ENCODE measurements at regions not wholly inside any gene's neighbourhood (a gene's known extent, or its start where the extent isn't known, plus 50 kb on each side); places are given as distances from the start of the nearest gene placed in this dataset.

DNA sequence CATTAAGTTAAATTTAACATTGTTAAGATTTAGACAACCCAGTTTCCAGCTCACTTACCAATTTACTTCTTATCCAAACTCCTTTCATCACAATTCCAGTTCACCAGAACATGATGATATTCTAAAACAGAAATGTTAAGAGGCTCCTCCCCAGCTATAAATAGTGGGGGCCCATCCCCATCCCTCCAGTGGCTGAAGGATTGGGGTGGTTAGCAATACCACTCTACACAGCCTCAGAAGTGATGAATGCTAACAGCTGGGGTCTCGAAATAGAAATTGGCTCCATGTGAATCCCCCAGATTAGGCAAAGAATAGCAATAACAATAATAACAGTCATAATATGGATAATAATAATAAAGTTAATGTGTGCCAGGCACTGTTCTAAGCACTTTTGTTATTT lies 97.9 kb upstream of the NCAM1 start:
- Histone ChIP-seq H4K91ac (replicated peaks; ENCODE audit: insufficient read length, low read length) (no peak overlapping the region), H3K14ac (ENCODE audit: insufficient read length) (no peak overlapping the region), H3K4ac (replicated peaks; ENCODE audit: insufficient read length, low read depth, low read length) (no peak overlapping the region), H3K4me2 (ENCODE audit: insufficient read depth in 1 of 2, low read depth in 2 of 2, low read length in 2 of 2) (no peak overlapping the region), H4K20me1 (replicated peaks in 1 of 2; ENCODE audit: control insufficient read depth in 1 of 2, insufficient read depth in 2 of 2, low read length in 2 of 2) (no peaks in the 10 kb centered on the region), H3K23ac (ENCODE audit: insufficient read length) (no peak overlapping the region), H3K23me2 (ENCODE audit: low read depth, low read length) (no peaks in the 10 kb centered on the region), H2BK120ac (replicated peaks; ENCODE audit: low read depth, low read length) (no peak overlapping the region), H3K79me2 (ENCODE audit: control insufficient read depth in 1 of 2, insufficient read depth in 2 of 2, low read length in 2 of 2) (no peaks in the 10 kb centered on the region), H3K4me1 (replicated peaks in 1 of 4; ENCODE audit: control insufficient read depth in 3 of 4, insufficient read depth in 4 of 4, low read length in 3 of 4) (no peaks in the 10 kb centered on the region), H3K36me3 (ENCODE audit: control insufficient read depth in 2 of 4, insufficient read depth in 4 of 4, low read length in 3 of 4) (no peaks in the 10 kb centered on the region), H3K9me3 (ENCODE audit: insufficient read depth in 2 of 2, low read depth in 1 of 2, low read length in 1 of 2) (peaks cover 3 to 6% of the 10 kb centered on the region in 2 experiments; a peak in 3 of 4 replicates), H3K9ac (replicated peaks in 1 of 4; ENCODE audit: extremely low read depth in 1 of 4, low read depth in 3 of 4, low read length in 3 of 4) (no peak overlapping the region), H2AFZ (ENCODE audit: low read length) (no peak overlapping the region), H3K18ac (ENCODE audit: extremely low read depth, low read length) (no peak overlapping the region), H3K27ac (ENCODE audit: low read depth, low read length) (no peak overlapping the region), H4K8ac (ENCODE audit: extremely low read depth, insufficient read depth, low read length) (no peak overlapping the region), H3K27me3 (replicated peaks in 1 of 4; ENCODE audit: control insufficient read depth in 3 of 4, extremely low read depth in 1 of 4, insufficient read depth in 3 of 4, low read length in 3 of 4) (no peaks in the 10 kb centered on the region), H2BK20ac (ENCODE audit: low read length) (no peak overlapping the region), H2BK5ac (ENCODE audit: low read depth, low read length) (no peak overlapping the region), H2AK5ac (ENCODE audit: low read depth, low read length) (no peak overlapping the region), H4K5ac (ENCODE audit: insufficient read length, low read depth, low read length) (no peak overlapping the region), H2BK15ac (ENCODE audit: low read length) (no peak overlapping the region), H2BK12ac (ENCODE audit: low read depth, low read length) (no peak overlapping the region), H3K56ac (replicated peaks; ENCODE audit: insufficient read length, low read depth, low read length) (no peak overlapping the region), H3K79me1 (ENCODE audit: low read depth, low read length) (no peaks in the 10 kb centered on the region), H3K4me3 (ENCODE audit: extremely low read depth in 1 of 4, insufficient read depth in 2 of 4, low read depth in 3 of 4, low read length in 4 of 4) (no peak overlapping the region)
- ChIA-PET POLR2A (ENCODE audit: partially characterized antibody) (no interaction called here), CTCF (ENCODE audit: partially characterized antibody) (interaction anchor here (1.2 to 1.8 kb wide), 4 partner anchors 15 to 252 kb away, joined by 3 to 5 read pairs (median 4); no protein-coding TSS in a partner anchor)
- FAIRE-seq = no peak
- TF ChIP-seq, protein P1, sequence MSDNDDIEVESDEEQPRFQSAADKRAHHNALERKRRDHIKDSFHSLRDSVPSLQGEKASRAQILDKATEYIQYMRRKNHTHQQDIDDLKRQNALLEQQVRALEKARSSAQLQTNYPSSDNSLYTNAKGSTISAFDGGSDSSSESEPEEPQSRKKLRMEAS (IDR thresholded peaks at IDR 0.05) = no peak
- TF ChIP-seq NRF1 (IDR thresholded peaks at IDR 0.05; ENCODE audit: low read depth, low read length) = no peak
- DNase-seq (ENCODE audit: low read depth in 1 of 2, low spot score in 2 of 2) = no peak
- 100% methylated on average over 1 of the region's 1 CpG; no CpG with 5 or more reads in 1 of the 2 experiments for WGBS, 2 experiments (ENCODE audit: extremely low coverage in 1 of 2, insufficient coverage in 1 of 2, insufficient read length in 1 of 2, insufficient replicate concordance in 2 of 2, low coverage in 1 of 2, low lambda C conversion rate in 2 of 2, missing lambda C conversion rate in 1 of 2)

All from H1 (cell line).